ELF-1 (cell line): ENCODE measurements at regions not wholly inside any gene's neighbourhood (a gene's known extent, or its start where the extent isn't known, plus 50 kb on each side); places are given as distances from the start of the nearest gene placed in this dataset.
"Not testable (repeated sequence)": the region's sequence is repeated elsewhere in the genome, so short reads cannot be mapped to it uniquely, and the experiment has no call there.

ENCODE experiments used
- DNase-seq: peaks from one replicate; pipeline ENCODE4 v3.0.0-alpha.2; 2016; ENCODE audit warnings: low read depth, low spot score

GRCh38 chr11:96779030-96779429 is 389.2 kb downstream of the JRKL start:
- DNase-seq: no peak

- no peak for DNase-seq
Observed at GRCh38 chr11:96781082-96781481, 391.3 kb downstream of the JRKL start.

- no peak for DNase-seq
Observed at GRCh38 chr11:96782632-96783031, 392.8 kb downstream of the JRKL start.

- DNase-seq: no peak
Observed at GRCh38 chr11:96783311-96783710, 393.5 kb downstream of the JRKL start.

- no peak for DNase-seq
Observed at GRCh38 chr11:96785073-96785472, 395.3 kb downstream of the JRKL start.

GRCh38 chr11:96794152-96794551 is 404.3 kb downstream of the JRKL start:
- no peak for DNase-seq

DNA sequence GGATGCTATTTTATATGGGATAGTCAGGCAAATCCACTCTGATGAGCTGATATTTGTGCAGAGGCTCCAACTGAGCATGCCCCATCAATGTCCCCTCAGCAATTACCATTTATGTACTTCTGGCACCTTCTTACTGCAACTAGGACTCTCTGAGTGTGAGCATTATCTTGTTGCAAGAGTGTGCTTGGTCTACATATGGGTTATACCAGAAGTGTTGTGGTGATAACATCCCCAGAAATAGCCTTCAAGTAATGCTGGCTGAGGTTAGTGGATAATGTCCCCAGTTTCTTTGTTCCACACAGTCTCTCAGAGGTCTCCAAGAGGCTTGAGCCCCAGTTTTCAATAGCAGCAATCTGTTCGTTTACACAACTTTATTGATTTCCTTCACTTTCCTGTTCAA is 408.6 kb downstream of the JRKL start:
- DNase-seq: no peak

GRCh38 chr11:96815236-96815635 is 425.4 kb downstream of the JRKL start:
- no peak for DNase-seq

DNA sequence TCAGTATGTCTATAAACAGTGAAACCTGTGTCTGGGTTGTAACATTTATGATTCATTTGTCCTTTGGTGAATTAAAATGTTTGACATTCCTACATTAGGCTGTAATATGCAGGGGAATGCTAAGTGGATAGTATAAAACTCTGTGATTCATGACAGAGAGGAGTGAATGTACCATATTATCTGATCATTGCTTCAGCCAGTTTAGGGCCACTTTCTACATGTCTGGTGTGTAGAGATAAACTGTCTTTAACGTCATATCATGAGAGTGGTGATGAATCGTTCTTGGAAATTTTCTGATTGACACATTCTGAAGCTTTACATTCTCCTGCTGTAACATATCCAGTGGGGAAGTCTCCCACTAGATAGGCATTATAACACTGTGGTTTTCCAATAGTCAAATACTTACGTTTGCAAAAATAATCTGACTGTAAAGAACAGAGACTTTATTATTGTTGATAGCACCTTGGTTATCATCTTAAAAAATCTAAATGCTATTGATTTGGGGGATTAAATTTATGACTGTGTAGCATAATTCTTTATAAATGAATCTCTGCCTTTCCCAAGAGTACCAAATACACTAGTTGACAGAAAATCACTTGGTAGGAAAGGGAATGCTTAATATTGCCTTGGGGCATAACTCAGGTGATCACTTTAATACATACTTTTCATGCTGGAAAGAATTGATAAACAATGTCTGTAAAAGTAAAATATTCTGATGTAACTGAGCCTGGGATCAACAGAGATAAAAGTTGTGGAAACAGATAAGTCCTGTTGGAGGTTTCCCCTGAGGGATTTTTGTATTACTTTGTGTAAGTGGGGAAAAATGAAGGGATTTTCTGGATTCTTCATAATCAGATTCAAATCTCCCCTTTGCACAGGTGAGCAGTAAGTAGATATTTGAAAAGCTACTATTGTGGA is 427.9 kb downstream of the JRKL start:
- no peak for DNase-seq

DNA sequence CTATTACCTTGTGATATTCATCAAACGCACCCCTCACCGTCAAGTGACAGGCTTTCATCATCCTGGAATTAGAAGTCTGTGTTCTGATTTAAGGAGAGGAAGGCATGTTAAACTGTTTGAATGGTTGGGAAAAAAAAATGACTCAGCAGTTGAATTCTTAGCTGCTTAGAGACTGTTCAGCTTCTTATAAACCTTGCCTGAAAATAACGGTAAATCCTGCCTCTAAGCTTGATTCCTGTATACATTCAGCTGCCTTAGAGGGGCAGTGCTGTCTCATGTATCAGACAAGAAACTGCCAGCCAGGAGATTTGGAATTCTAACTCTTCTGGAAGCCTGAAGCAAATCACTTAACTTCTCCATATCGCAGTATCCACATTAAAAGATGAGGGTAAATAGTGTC is 437.4 kb downstream of the JRKL start:
- peak; percentile 3 for DNase-seq

DNA sequence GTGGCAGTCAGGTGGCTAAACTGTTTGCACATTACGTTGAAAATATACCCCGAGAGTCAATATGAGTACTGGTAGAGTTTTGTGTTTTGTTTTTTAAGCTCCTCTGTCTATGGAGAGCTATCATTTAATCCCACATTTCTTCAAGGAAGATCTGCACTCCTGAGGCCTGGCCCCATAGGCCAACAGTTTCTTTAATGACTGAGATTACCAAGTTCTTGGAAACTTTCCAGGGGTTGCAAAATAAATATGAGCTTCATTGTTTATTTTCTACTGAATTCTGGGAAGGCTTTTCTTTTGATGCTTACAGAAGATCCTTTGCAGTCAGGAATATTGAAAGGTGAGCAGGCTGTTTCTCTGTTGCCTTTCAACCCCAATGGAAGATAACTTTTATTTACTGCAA is 452.0 kb downstream of the JRKL start:
- DNase-seq: no peak

DNA sequence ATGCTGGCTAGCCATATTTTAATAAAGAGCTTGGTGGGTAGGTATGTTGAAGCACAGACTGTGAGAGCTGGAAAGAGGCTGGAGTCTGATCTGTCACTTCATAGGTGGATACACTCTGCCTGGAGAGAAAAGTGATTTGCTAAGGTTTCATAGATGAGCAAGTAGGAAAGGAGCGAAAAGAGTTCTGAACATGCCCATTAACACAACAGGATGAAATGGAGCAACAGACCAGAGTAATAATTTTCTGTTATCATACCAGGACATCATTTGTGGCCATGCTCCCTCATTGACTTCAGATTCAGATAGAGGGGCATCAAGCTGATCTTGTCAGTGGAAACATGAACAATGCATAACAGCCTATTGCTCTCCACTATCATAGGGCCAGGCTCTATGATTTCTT is 452.9 kb downstream of the JRKL start:
- no peak for DNase-seq

GRCh38 chr11:96854425-96854824 is 464.6 kb downstream of the JRKL start:
- DNase-seq: no peak

GRCh38 chr11:96861722-96862121 is 471.9 kb downstream of the JRKL start:
- not testable (repeated sequence) for DNase-seq

GRCh38 chr11:96863520-96863919 is 473.7 kb downstream of the JRKL start:
- DNase-seq: no peak

DNA sequence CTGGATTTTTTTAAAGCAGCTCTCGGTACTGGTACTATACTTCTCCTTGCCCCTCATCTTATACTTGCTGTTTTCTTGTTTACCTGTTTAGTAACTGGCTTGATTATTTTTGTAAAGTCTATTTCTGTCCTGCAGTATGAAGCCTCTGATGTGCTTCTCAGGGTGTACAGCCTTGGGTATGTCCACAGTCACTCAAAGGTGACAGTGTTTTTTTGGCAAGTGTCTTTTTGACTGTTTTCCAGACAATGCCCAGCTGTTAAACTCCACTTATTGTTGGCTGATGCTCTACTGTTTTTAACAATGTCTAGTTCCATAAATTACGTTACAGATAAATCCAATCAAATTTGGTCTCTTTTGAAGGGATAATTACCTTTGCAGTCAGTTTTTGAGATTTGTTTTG is 475.2 kb downstream of the JRKL start:
- DNase-seq: no peak

- DNase-seq: no peak
Observed at GRCh38 chr11:96869207-96869606, 479.4 kb downstream of the JRKL start.

GRCh38 chr11:96875712-96876111 is 485.9 kb downstream of the JRKL start:
- no peak for DNase-seq

GRCh38 chr11:96878299-96879051 is 488.7 kb downstream of the JRKL start:
- no peak for DNase-seq

DNA sequence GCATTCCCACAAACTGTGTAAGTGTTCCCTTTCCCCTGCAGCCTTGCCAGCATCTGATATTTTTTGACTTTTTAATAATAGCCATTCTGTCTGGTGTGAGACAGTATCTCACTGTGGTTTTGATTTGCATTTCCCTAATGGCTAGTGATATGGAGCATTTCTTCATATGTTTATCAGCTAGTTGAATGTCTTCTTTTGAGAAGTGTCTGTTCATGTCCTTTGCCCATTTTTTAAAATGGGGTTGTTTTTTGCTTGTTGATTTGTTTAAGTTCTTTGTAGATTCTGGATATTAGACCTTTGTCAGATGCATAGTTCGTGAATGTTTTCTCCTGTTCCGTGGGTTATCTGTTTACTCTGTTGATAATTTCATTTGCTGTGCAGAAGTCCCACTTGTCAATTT is 492.8 kb downstream of the JRKL start:
- DNase-seq: not testable (repeated sequence)

GRCh38 chr11:96885405-96885804 is 495.6 kb downstream of the JRKL start:
- no peak for DNase-seq

GRCh38 chr11:96885912-96886311 is 496.1 kb downstream of the JRKL start:
- DNase-seq: no peak

GRCh38 chr11:96893988-96894387 is 504.2 kb downstream of the JRKL start:
- no peak for DNase-seq
